Epithelial cell of proximal tubule (primary cell): ENCODE measurements at regions not wholly inside any gene's neighbourhood (a gene's known extent, or its start where the extent isn't known, plus 50 kb on each side); places are given as distances from the start of the nearest gene placed in this dataset.

Experiments
- DNase-seq: peaks from one replicate; pipeline ENCODE4 v3.0.0-alpha.2; 2011; ENCODE audit warnings: low read depth
- H3K4me3 ChIP-seq: 2 replicates; pipeline ENCODE4 v1.5.1; 2011; ENCODE audit warnings: low read depth, mild to moderate bottlenecking, low read length
- TF ChIP-seq, protein P1 (sequence below): conservative IDR thresholded peaks from 2 replicates; pipeline ENCODE4 v1.5.1; 2012; ENCODE audit warnings: low read depth, mild to moderate bottlenecking, low read length

DNA sequence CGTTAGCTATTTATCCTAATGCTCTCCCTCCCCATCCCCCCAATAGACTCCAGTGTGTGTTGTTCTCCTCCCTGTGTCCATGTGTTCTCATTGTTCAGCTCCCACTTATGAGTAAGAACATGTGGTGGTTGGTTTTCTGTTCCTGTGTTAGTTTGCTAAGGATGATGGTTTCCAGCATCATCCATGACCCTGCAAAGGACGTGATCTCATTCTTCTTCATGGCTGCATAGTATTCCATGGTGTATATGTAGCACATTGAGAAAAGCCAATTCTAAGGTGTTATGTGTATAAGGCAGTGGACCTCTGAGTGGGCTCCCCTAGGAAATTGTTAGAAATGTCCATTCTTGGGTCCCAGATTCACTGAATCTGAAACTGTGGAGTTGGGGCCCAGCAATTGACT is 103.1 kb upstream of the MYO10 start:
- no peak overlapping the region for H3K4me3 ChIP-seq
- TF ChIP-seq, protein P1, sequence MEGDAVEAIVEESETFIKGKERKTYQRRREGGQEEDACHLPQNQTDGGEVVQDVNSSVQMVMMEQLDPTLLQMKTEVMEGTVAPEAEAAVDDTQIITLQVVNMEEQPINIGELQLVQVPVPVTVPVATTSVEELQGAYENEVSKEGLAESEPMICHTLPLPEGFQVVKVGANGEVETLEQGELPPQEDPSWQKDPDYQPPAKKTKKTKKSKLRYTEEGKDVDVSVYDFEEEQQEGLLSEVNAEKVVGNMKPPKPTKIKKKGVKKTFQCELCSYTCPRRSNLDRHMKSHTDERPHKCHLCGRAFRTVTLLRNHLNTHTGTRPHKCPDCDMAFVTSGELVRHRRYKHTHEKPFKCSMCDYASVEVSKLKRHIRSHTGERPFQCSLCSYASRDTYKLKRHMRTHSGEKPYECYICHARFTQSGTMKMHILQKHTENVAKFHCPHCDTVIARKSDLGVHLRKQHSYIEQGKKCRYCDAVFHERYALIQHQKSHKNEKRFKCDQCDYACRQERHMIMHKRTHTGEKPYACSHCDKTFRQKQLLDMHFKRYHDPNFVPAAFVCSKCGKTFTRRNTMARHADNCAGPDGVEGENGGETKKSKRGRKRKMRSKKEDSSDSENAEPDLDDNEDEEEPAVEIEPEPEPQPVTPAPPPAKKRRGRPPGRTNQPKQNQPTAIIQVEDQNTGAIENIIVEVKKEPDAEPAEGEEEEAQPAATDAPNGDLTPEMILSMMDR = no peak
- no peak for DNase-seq

- no peak for DNase-seq
- TF ChIP-seq, protein P1 = no peak
- H3K4me3 ChIP-seq = no peak overlapping the region
Measured at GRCh38 chr5:17042041-17042440, 106.0 kb upstream of the MYO10 start.

GRCh38 chr5:17046320-17046719 is 110.2 kb upstream of the MYO10 start:
- TF ChIP-seq, protein P1 = no peak
- H3K4me3 ChIP-seq = no peak overlapping the region
- DNase-seq = no peak

- H3K4me3 ChIP-seq = no peak overlapping the region
- TF ChIP-seq, protein P1 = no peak
- no peak for DNase-seq
Measured at GRCh38 chr5:17050236-17050635, 114.1 kb upstream of the MYO10 start.

- TF ChIP-seq, protein P1 = no peak
- DNase-seq = no peak
- no peak overlapping the region for H3K4me3 ChIP-seq
Measured at GRCh38 chr5:17054911-17055310, 118.8 kb upstream of the MYO10 start.

- TF ChIP-seq, protein P1 = no peak
- no peak for DNase-seq
- no peak overlapping the region for H3K4me3 ChIP-seq
Measured at GRCh38 chr5:17056141-17056631, 120.1 kb upstream of the MYO10 start.

- DNase-seq = no peak
- H3K4me3 ChIP-seq = no peak overlapping the region
- TF ChIP-seq, protein P1 = no peak
Measured at GRCh38 chr5:17058438-17058837, 122.3 kb upstream of the MYO10 start.
